AG10803 (cell line): ENCODE measurements at regions not wholly inside any gene's neighbourhood (a gene's known extent, or its start where the extent isn't known, plus 50 kb on each side); places are given as distances from the start of the nearest gene placed in this dataset.
"Not testable (repeated sequence)": the region's sequence is repeated elsewhere in the genome, so short reads cannot be mapped to it uniquely, and the experiment has no call there.

Experiments
- DNase-seq: peaks from one replicate; pipeline ENCODE4 v3.0.0; 2010; ENCODE audit warnings: low read depth
- H3K4me3 ChIP-seq: 2 replicates; pipeline ENCODE4 v1.5.1; 2011; ENCODE audit warnings: mild to moderate bottlenecking, low read length, control low read depth
- TF ChIP-seq, protein P1 (sequence below): conservative IDR thresholded peaks from 2 replicates; pipeline ENCODE4 v1.5.1; 2011; ENCODE audit warnings: mild to moderate bottlenecking, low read length, control low read depth, inconsistent platforms

DNA sequence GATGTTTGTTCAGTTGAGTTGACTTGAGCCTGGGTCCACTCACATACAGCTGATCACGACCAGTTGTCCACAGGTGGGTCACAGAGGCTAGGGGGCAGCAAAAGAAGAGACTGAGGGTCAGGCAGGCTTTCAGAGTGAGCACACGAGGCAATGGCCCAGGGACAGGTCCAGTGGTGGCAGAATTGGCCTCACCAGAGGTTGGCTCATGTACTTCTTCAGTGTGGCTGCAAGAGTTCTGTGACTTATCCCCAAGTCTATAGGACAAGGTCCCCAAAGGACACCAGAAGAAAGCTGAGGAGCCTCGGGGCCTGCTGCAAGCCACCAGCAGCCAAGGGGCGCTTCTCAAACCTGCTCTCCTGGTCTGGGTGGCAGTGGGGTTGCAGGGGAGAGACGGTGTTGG, 219.8 kb downstream of the TFCP2L1 start:
- no peak for DNase-seq
- no peak overlapping the region for H3K4me3 ChIP-seq
- TF ChIP-seq, protein P1, sequence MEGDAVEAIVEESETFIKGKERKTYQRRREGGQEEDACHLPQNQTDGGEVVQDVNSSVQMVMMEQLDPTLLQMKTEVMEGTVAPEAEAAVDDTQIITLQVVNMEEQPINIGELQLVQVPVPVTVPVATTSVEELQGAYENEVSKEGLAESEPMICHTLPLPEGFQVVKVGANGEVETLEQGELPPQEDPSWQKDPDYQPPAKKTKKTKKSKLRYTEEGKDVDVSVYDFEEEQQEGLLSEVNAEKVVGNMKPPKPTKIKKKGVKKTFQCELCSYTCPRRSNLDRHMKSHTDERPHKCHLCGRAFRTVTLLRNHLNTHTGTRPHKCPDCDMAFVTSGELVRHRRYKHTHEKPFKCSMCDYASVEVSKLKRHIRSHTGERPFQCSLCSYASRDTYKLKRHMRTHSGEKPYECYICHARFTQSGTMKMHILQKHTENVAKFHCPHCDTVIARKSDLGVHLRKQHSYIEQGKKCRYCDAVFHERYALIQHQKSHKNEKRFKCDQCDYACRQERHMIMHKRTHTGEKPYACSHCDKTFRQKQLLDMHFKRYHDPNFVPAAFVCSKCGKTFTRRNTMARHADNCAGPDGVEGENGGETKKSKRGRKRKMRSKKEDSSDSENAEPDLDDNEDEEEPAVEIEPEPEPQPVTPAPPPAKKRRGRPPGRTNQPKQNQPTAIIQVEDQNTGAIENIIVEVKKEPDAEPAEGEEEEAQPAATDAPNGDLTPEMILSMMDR: no peak

DNA sequence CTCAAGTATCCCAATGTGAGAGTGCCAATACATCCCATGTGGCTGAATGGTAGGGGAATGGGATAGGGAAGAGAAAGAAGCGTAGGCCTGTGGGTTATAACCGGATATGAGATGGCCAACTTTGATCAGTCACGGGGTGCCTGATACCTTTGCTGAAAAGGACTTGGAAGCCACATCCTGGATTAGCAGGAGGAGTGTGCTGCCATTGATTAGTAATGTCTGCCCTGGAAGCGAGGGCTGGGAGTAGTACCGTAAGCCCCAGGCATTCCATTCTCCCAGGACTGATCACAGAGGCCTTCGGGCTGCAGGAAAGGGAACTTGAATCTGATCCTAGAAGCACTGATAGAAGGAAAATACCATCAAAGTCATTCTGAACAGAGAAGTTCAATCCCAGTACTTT, 218.5 kb downstream of the TFCP2L1 start:
- DNase-seq: no peak
- H3K4me3 ChIP-seq: no peak overlapping the region
- TF ChIP-seq, protein P1: no peak

DNA sequence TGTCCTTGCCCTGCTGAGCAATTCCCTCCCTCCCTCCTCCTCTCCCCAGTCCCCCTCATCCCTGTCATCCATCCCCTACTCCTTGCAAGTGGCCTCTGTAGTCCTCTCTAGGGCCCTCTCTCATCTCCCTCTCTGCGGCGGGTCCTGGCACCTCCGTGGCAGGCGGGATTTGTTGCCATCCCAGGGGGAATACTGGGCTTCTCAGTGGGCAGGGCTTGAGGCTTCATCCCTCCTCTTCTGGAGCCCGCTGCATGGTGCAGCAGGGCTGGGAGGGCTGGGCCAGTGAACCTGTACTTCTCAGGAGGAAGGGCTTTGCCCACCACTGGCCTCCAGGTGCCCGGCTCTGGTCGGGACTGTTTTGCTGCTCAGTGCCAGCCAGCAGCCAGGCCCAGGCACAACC, 216.2 kb downstream of the TFCP2L1 start:
- TF ChIP-seq, protein P1: no peak
- no peak overlapping the region for H3K4me3 ChIP-seq
- no peak for DNase-seq

DNA sequence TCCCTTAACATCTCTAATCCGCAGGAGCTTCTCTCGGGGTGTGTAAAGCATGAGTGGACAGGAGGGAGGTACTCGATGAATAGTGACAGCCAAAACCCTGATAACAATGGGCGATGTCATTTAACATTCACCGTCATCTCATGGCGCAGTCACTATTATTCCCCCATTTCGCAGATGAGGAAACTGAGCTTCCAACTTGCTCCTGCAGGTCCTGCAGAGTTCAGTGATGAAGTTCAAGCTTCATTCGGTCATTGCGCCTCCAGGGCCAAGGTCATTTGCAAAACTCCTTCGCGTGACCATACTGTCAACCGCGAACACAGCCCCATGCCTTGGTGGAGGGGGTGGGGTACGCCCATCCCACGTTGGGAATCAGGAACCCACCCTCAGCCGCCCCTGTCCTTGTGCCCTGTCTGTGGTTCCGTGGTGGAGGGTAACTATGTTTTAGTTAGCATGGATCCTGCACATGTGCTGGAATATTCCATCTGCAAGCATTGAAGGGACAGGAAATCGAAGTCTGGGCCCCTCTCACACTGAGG, 215.5 kb downstream of the TFCP2L1 start:
- no peak for DNase-seq
- TF ChIP-seq, protein P1: no peak
- no peak overlapping the region for H3K4me3 ChIP-seq

DNA sequence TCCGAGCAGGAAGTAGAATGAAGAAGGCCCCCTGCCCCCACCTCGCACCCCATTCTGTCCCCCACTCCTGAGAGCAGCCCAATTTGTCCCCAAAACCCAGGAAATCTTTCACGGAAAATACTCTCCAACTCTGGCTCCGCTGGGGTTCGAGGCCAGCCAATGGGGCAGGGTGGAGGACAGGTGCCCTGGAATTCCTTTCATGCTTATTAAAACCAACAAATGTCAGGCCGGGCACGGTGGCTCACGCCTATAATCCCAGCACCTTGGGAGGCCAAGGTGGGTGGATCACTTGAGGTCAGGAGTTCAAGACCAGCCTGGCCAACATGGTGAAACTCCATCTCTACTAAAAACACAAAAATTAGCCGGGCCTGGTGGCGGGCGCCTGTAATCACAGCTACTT, 214.9 kb downstream of the TFCP2L1 start:
- not testable (repeated sequence) for DNase-seq, H3K4me3 ChIP-seq

DNA sequence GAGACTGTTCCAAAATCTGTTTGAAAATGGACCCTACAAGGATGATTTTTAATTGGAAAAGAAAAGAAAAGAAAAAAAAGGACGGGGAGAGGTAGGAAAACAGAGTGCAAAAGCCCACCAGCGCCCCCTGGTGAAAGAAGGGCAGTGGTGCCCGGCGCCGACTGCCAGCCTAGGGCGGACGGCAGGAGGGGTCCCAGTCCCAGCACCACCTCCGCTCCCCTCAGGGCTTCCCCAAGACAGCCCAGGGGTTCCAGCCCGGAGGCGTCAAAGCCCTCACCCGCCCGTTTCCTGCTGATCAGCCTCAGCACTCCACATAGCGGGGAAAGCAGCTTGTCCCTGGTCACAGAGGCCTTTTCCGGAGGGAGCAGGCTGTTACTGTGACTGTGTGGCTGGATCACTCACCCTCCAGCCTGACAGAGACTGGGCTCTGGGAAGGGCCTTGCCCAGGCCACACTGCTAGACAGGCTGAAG, 213.9 kb downstream of the TFCP2L1 start:
- TF ChIP-seq, protein P1: peak; percentile 92
- DNase-seq: peak; percentile 28
- H3K4me3 ChIP-seq: no peak overlapping the region

DNA sequence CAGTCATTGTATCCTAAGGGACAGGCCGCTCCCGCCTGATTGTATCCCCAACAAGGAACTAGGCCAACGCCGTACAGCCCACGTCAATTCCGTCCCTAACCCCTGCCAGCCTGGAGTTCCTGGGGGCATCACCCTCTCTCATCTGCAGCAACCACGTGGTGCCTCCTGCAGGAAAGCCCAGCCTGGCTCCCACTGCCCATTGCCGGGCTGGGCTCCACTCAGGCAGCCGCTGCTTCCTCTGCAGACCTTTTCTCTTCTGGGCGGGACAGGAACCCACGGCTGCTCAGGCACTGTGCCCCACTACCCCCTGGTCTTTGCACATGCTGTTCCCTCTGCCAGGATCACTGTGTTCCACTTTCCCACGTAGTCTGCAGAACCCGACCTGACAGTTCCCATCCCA, 212.2 kb downstream of the TFCP2L1 start:
- H3K4me3 ChIP-seq: no peak overlapping the region
- TF ChIP-seq, protein P1: no peak
- DNase-seq: no peak
